ENCODE measurements at regions not wholly inside any gene's neighbourhood (a gene's known extent, or its start where the extent isn't known, plus 50 kb on each side); places are given as distances from the start of the nearest gene placed in this dataset.

GRCh38 chr18:71105078-71105819, 816.4 kb downstream of the SOCS6 start:
- Histone ChIP-seq H2AFZ (ENCODE audit: low read length) (no peak overlapping the region), H3K4me3 (ENCODE audit: low read length) (no peak overlapping the region), H4K20me1 (ENCODE audit: insufficient read depth, low read length) (no peaks in the 10 kb centered on the region), H3K9ac (ENCODE audit: low read length) (no peak overlapping the region), H3K27ac (ENCODE audit: low read length) (no peak overlapping the region), H3K79me2 (ENCODE audit: low read length) (no peaks in the 10 kb centered on the region), H3K9me3 (replicated peaks; ENCODE audit: insufficient read depth, low read length) (no peaks in the 10 kb centered on the region), H3K4me1 (ENCODE audit: low read length) (no peaks in the 10 kb centered on the region), H3K9me2 (replicated peaks; ENCODE audit: insufficient read depth, low read length) (no peaks in the 10 kb centered on the region), H3F3A (ENCODE audit: insufficient read depth, low read length) (no peaks in the 10 kb centered on the region), H3K27me3 (replicated peaks; ENCODE audit: insufficient read depth, low read length) (no peaks in the 10 kb centered on the region), H3K36me3 (replicated peaks; ENCODE audit: insufficient read depth, low read length) (no peaks in the 10 kb centered on the region), H3K4me2 (ENCODE audit: low read depth, low read length) (no peak overlapping the region)
- DNase-seq: no peak
- no peak for TF ChIP-seq CTCF (IDR thresholded peaks at IDR 0.05; ENCODE audit: low read length)
- TF ChIP-seq EZH2phosphoT487 (IDR thresholded peaks at IDR 0.05; ENCODE audit: low read length): no peak
- no peak for TF ChIP-seq EZH2 (optimal IDR thresholded peaks at IDR 0.05; ENCODE audit: low read depth, low read length)

DNA sequence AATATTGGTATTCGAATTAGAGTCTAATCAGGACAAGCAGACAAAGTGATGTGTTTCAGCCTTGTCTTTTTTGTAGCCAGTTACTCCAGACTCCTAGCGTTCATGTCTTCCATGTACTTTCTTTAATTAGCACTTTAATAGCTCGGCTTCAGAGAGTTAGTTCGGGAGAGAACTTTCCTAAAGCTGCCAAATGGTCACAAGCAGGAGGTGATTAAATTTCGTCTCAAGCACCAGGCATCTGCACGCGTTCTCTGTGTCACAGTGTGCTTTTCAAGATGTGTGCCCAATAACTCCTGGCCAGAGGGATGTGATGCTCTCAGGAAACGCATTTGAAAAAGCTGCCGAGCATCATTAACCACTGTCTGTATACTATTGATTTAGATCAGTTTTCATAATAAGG, 790.8 kb downstream of the SOCS6 start:
- H3K9me2 ChIP-seq (replicated peaks; ENCODE audit: insufficient read depth, low read length): no peaks in the 10 kb centered on the region
- no peaks in the 10 kb centered on the region for H3K27me3 ChIP-seq (replicated peaks; ENCODE audit: insufficient read depth, low read length)
- H4K20me1 ChIP-seq (ENCODE audit: insufficient read depth, low read length): no peaks in the 10 kb centered on the region
- H3F3A ChIP-seq (ENCODE audit: insufficient read depth, low read length): no peaks in the 10 kb centered on the region
- H3K9me3 ChIP-seq (replicated peaks; ENCODE audit: insufficient read depth, low read length): no peaks in the 10 kb centered on the region
- TF ChIP-seq CTCF (IDR thresholded peaks at IDR 0.05; ENCODE audit: low read length) (no peak), EZH2 (optimal IDR thresholded peaks at IDR 0.05; ENCODE audit: low read depth, low read length) (no peak), EZH2phosphoT487 (IDR thresholded peaks at IDR 0.05; ENCODE audit: low read length) (no peak)
- H2AFZ ChIP-seq (ENCODE audit: low read length): no peak overlapping the region
- H3K9ac ChIP-seq (ENCODE audit: low read length): no peak overlapping the region
- H3K36me3 ChIP-seq (replicated peaks; ENCODE audit: insufficient read depth, low read length): no peaks in the 10 kb centered on the region
- H3K79me2 ChIP-seq (ENCODE audit: low read length): no peaks in the 10 kb centered on the region
- no peak overlapping the region for H3K4me2 ChIP-seq (ENCODE audit: low read depth, low read length)
- DNase-seq: no peak
- no peak overlapping the region for H3K4me3 ChIP-seq (ENCODE audit: low read length)
- no peak overlapping the region for H3K27ac ChIP-seq (ENCODE audit: low read length)
- H3K4me1 ChIP-seq (ENCODE audit: low read length): no peaks in the 10 kb centered on the region

DNA sequence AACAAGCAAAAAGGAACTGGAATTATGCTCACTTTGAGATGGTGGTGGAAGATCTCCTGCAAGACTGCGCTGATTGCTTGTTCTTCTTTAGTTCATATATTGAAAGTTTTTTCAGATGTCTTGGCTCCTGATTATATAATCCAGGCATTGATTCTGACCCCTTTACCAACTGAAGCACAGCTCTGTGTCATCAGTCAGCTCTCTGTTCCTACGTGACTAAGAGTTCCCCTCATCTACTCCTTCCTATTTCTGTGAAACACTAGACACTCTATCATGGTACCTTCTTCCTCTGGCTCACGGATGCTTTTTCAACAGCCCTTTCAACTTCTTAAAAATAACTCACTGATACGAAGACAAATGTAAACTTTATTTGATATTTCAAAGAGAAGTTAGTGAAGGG, 788.6 kb downstream of the SOCS6 start:
- H3K9me2 ChIP-seq (replicated peaks; ENCODE audit: insufficient read depth, low read length): no peaks in the 10 kb centered on the region
- no peak for DNase-seq
- H4K20me1 ChIP-seq (ENCODE audit: insufficient read depth, low read length): no peaks in the 10 kb centered on the region
- no peaks in the 10 kb centered on the region for H3K36me3 ChIP-seq (replicated peaks; ENCODE audit: insufficient read depth, low read length)
- H3K4me3 ChIP-seq (ENCODE audit: low read length): no peak overlapping the region
- no peak overlapping the region for H3K27ac ChIP-seq (ENCODE audit: low read length)
- no peaks in the 10 kb centered on the region for H3K9me3 ChIP-seq (replicated peaks; ENCODE audit: insufficient read depth, low read length)
- no peaks in the 10 kb centered on the region for H3K27me3 ChIP-seq (replicated peaks; ENCODE audit: insufficient read depth, low read length)
- H3K9ac ChIP-seq (ENCODE audit: low read length): no peak overlapping the region
- no peaks in the 10 kb centered on the region for H3K79me2 ChIP-seq (ENCODE audit: low read length)
- TF ChIP-seq CTCF (IDR thresholded peaks at IDR 0.05; ENCODE audit: low read length) (no peak), EZH2 (optimal IDR thresholded peaks at IDR 0.05; ENCODE audit: low read depth, low read length) (no peak)
- no peaks in the 10 kb centered on the region for H3K4me1 ChIP-seq (ENCODE audit: low read length)
- H3K4me2 ChIP-seq (ENCODE audit: low read depth, low read length): no peak overlapping the region
- no peaks in the 10 kb centered on the region for H3F3A ChIP-seq (ENCODE audit: insufficient read depth, low read length)
- H2AFZ ChIP-seq (ENCODE audit: low read length): no peak overlapping the region
